GM12874 (cell line): ENCODE measurements at regions not wholly inside any gene's neighbourhood (a gene's known extent, or its start where the extent isn't known, plus 50 kb on each side); places are given as distances from the start of the nearest gene placed in this dataset.

Experiments used
- CTCF ChIP-seq: IDR thresholded peaks from 2 replicates; pipeline ENCODE4 v1.5.1; 2011; ENCODE audit warnings: low read depth, mild to moderate bottlenecking, control low read depth, low read length, moderate library complexity; ENCODE audit not compliant: insufficient read depth

- TF ChIP-seq CTCF: no peak
Observed at GRCh38 chr6:121917263-121917829, 481.9 kb downstream of the GJA1 start.

- TF ChIP-seq CTCF: no peak
Observed at GRCh38 chr6:121917834-121918559, 481.5 kb upstream of the HSF2 start.

- no peak for TF ChIP-seq CTCF
Observed at GRCh38 chr6:121920616-121921015, 478.8 kb upstream of the HSF2 start.

GRCh38 chr6:121925024-121925423 is 474.4 kb upstream of the HSF2 start:
- TF ChIP-seq CTCF: no peak

GRCh38 chr6:121925534-121926255 is 473.8 kb upstream of the HSF2 start:
- no peak for TF ChIP-seq CTCF

GRCh38 chr6:121929301-121929700 is 470.2 kb upstream of the HSF2 start:
- no peak for TF ChIP-seq CTCF

- no peak for TF ChIP-seq CTCF
Observed at GRCh38 chr6:121932076-121932991, 467.1 kb upstream of the HSF2 start.
